HG02642 (cell line): ENCODE measurements at regions not wholly inside any gene's neighbourhood (a gene's known extent, or its start where the extent isn't known, plus 50 kb on each side); places are given as distances from the start of the nearest gene placed in this dataset.
"Not testable (repeated sequence)": the region's sequence is repeated elsewhere in the genome, so short reads cannot be mapped to it uniquely, and the experiment has no call there.

Experiments used
- ATAC-seq: cut with Tn5 transposase; IDR thresholded peaks from one replicate; pipeline ENCODE4 v1.9.1; 2021; ENCODE audit warnings: mild to moderate bottlenecking; ENCODE audit not compliant: unreplicated experiment, poor library complexity

DNA sequence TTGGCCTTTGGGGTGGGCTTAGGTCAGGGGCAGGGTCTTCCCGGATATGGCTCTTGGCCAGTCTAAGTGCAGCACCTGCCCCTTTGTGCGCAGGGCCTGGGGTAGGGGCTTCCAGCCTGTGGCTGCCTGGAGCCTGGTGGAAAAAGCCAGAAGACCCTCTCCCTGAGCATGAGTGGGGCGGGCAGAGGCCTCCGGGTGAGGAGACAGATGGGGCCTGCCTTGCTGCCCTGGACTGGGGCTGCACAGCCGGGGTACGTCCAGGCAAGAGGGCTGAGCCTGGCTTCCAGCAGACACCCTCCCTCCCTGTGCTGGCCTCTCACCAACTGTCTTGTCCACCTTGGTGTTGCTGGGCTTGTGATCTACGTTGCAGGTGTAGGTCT lies 142.8 kb downstream of the TMEM121 start:
- not testable (repeated sequence) for ATAC-seq

DNA sequence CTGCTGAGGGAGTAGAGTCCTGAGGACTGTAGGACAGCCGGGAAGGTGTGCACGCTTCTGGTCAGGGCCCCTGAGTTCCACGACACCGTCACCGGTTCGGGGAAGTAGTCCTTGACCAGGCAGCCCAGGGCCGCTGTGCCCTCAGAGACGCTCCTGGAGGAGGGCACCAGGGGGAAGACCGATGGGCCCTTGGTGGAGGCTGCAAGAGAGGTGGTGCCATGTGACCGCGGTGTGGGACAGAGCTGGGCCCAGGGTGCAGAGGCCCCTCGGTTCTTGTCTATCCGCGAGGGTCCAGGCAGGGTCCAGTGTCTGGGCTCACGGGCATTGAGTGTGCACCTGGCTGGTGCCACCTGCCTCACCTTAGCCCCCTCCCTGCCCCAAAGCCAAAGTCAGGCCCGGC lies 143.3 kb downstream of the TMEM121 start:
- not testable (repeated sequence) for ATAC-seq

DNA sequence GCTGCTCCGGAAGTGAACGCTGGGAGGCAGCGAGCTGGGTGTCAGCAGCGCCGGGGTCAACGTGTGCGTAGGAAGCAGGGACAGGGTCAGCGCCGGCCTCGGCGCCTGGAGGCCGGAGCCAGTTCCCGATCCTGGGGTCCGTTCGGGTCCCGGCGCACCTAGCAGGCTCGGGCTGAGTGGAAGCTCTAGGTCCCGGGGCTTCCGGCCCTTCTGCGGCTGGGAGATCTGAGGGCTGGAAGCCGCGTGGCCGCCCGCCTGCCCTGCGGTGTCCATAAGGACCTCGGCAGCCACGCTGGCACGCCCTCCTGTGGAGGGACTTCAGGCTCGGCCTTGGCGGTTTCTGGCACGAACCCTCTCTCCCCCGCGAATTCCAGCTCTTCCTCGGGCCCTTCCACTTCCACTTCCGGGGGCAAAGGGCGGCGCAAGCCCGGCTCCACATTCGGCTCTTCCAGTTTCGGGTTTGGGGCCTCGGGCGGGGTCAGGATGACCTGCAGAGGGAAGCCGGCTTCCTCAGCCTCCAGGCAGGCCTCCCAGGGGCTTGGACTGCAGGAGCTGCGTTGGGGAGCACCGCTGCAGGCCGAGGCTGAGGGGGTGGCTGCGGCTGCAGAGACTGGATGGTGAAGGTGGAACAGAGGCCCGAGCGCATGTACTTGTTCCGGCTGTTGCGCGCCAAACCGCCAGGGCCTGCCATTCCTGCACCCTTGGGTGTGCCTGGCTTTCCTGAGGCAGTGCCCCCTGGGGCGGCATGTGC lies 146.2 kb downstream of the TMEM121 start:
- ATAC-seq, result not testable (repeated sequence)

DNA sequence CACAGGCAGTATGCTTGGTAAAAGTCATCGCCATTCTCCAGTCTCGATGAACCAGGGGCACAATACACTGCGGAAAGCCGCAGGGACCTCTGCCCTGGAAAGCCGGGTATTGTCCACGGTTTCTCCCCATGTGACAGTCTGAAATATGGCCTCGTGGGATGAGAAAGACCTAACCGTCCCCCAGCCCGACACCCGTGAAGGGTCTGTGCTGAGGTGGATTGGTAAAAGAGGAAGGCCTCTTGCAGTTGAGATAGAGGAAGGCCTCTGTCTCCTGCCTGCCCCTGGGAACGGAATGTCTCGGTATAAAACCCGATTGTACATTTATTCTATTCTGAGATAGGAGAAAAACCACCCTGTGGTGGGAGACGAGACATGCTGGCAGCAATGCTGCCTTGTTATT lies 149.1 kb downstream of the TMEM121 start:
- ATAC-seq, result not testable (repeated sequence)

DNA sequence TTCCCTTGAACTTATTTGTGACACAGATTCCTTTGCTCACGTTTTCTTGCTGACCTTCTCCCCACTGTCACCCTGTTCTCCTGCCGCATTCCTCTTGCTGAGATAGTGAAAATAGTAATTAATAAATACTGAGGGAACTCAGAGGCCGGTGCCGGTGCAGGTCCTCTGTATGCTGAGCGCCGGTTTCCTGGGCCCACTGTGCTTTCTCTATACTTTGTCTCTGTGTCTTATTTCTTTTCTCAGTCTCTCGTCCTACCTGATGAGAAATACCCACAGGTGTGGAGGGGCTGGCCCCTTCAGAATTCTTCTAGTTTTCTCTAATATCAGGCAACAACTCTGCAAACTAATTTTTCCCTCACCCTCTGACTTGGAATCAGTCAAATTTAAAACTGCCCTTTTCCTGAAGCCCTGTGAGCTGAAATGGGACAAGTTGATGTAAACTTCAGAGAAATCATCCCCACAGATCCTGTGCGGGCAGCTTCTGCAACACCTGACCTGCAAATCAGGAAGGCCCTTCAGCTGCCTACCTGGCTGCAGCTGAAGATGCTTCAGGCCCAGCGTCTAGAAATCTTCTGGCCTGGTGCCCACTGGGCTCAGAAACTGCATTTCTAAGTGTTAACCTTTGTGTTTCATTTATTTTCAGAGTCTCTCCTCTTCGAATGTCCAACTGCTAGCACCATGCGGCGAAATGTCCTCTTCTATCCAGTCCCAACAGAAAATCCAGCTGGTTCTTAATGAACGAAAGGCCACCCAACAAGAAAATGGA lies 149.7 kb downstream of the TMEM121 start:
- not testable (repeated sequence) for ATAC-seq

DNA sequence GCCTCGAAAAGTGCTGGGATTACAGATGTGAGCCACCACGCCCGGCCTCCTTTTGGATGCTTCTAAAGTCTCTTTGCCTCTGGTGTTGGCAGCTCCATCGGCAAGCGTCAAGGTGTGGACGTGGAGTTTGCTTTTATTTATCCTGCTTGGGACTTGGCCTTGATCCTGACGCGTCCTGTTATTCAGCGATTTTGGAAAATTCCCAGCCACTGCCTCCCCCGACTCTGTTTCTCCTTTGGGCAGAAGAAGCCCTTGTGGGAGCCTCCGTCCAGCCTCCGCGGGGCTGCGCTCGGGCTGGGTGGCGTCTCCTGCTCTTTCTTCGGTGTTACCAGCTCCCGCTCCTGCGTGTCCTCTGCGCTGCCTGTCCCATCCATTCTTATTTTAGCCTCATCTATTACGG lies 151.7 kb downstream of the TMEM121 start:
- not testable (repeated sequence) for ATAC-seq

DNA sequence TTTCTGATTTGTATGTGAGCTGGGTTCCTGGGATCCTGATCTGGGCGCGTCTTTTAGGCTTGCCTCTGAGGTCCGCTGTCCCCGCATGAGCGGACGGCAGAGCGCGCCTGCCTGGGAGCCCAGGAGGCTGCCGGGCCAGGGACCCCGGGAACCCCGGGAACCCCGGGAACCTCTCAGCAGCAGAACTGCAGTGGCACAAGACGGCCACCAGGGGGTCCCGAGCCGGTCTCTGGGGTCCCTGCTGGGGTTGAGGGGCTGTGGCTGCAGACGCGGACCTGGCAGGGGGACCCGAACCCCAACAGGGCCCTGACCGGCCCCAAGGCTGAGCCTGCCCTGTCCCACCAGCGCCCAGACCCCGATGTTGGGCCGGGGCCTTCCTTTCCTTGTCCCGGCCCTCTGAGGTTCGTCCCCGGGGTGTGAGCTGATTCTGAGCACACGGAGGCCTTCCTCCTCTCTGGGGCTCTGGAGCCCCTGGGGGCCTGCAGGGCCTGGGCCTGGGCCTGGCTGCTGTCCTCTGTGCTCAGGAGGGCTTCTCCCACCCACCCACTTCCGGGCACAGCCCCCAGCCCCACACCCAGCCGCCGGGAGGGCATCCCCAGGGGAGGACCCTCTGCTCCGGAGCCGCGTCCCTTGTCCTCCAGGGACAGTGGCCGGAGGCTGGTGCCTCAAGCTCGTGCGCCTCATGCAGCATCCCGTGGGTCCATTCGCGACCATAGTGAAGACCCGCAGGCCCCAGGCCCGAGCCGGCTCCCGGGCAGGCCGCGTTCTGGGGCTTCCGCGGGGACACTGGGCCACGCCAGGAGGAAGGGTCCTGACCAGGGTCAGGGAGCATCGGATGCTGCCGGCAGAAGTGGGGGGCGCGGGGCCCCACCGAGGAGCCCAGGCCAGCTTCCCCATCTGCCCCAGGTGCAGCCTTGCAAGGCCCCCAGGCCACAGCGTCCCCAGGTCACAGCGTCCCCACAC lies 152.9 kb downstream of the TMEM121 start:
- peak; percentile 0 for ATAC-seq

DNA sequence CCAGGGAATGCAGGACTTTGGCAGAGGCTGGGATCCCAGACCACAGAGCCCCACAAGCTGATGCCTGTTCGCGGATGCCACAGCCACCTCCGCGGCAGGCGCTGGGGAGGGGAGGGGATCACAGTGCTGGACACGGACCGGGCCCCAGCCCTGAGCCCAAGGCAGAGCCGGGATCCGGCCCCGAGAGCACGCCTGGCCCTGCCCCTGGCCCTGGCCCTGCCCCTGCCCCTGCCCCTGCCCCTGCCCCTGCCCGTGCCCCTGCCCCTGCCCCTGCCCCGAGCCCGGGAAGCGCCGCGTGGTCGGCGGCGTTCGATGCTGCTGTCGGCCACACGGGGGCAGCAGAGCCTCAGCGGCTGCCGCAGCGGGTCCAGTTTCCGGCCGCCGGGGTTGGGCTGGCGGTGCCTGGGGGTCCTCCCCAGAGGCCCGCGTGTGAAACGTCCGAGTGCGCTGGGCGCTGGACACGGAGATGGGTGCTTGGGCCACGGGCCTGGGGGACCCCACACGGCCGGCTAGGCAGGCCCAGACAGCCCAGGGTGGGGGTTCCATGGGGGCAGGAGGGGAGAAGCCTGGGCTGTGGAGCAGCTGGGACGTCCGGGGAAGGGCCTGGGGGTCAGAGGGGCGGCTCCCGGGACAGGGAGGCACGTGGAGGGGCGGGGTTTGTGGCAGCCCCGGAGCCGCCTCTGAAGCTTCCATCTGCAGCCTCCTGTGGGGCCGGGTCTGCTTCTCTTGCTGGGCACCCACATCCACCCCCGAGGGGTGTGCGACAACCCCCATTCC lies 153.8 kb downstream of the TMEM121 start:
- peak; percentile 49 for ATAC-seq

DNA sequence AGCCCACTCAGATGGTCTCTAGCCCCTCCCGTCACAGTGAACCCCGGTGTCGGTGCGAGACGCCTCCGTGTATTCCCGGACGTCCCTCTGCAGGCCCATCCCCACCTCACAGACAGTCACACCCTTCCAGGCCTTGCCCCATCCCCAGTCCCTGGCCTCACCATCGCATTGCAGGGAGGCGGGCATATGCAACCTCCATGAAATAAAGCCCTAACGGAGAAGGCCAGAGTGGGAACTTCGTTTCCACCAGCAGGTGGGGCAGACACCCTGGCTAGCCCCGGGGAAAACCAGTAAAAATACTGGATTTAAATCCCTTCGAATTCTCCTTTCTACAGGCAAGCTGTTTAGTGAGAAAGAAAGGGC lies 154.3 kb downstream of the TMEM121 start:
- ATAC-seq, result peak; percentile 44

DNA sequence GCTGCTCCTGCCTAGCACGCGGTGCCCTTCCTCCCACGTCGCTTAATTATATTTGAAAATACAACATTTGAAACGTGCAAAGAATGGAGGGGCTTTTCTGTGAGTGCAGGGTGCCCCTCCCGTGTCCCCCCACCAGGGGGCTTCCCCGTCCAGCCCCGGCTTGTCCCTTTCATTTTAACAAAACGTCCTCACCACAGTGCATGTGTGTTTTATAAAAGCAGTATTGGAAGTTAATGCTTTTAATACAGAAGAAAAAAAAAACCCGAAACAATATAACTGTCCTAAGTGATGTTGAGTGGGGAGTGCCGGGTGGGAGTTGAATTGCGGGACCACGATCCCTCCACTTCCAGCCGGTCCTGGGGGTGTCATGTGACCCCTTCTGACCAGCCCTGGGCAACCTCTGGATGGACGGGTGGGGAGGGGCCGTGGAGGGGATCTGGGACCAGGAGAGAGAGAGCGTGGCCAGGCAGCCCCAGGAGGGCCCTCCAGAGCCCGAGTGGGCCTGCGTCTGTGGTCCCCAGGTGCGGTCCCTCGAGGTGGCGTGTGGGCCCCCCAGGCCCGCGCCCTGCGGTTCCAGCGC lies 155.3 kb downstream of the TMEM121 start:
- ATAC-seq, result not testable (repeated sequence)

DNA sequence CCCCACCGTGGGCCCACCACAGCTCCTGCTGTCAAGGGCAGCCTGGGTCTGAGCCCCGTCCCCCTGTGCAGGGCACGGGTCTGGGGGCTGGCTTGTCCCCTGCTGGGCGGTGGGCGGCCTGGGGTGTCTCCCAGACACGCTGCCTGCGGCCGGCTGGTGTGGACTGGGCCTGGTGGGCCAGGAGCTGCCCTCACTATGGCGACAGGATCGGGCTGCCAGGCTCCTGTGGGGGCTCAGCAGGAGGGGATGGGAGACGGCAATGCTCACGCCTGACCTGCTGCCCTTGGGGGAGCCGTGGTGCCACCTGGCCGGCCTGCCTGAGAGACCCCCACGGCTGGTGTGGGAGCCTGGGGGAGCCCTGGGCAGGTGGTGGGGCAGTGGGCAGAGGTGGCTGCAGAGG lies 156.1 kb downstream of the TMEM121 start:
- not testable (repeated sequence) for ATAC-seq

DNA sequence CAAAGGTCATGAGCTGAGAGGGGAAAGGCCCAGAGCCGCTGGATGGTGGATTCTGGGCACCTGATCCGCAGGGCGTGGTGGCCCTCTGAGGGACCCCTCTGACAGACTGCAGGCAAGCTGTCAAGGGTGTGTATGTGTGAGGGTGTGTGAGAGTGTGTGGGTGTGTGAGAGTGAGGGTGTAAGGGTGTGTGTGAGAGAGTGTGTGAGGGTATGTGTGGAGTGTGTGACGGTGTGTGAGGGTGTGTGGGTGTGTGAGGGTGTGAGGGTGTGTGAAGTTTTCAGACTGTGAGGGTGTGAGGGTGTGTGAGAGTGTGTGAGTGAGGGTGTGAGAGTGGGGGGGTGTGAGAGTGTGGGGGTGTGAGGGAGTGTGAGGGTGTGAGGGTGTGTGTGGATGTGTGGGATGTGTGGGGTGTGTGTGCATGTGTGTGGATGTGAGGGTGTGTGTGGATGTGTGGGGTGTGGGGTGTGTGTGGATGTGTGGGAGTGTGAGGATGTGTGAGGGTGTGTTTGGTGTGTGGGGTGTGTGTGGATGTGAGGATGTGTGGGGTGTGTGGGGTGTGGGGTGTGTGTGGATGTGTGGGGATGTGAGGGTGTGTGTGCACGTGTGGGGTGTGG lies 156.7 kb downstream of the TMEM121 start:
- no peak for ATAC-seq

DNA sequence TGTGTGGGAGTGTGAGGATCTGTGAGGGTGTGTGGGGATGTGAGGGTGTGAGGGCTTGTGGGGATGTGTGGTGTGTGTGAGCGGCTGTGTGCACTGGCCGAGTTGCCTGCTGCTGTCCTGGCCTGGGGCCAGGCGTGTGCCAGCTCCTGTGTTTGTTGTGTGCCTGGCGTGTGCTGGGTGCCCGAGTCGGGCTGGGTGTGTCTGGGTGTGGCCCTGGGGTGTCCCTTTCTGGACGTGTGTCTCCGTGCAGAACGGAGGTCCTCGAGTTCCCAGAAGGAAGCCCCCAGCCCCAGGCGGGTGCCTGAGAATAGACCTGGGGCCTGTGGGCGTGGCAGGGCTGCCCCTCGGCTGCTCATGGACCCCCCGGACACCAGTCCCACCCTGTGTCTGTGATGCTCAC lies 157.7 kb downstream of the TMEM121 start:
- not testable (repeated sequence) for ATAC-seq

DNA sequence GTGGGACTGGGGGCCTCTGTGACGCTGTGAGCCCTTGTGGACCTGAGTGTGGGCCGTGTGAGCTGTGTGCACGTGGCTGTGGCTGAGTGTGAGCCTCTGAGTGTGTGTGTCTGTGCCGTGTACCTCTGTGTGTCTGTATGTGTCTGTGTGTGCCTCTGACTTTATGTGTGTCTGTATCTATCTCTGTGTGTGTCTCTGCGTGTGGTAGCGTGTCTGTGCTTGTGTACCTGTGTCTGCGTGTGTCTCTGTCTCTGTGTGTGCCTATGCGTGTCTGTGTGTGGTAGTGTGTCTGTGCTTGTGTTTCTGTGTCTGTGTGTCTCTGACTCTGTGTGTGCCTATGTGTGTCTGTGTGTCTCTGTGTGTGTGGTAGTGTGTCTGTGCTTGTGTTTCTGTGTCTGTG lies 158.2 kb downstream of the TMEM121 start:
- not testable (repeated sequence) for ATAC-seq

DNA sequence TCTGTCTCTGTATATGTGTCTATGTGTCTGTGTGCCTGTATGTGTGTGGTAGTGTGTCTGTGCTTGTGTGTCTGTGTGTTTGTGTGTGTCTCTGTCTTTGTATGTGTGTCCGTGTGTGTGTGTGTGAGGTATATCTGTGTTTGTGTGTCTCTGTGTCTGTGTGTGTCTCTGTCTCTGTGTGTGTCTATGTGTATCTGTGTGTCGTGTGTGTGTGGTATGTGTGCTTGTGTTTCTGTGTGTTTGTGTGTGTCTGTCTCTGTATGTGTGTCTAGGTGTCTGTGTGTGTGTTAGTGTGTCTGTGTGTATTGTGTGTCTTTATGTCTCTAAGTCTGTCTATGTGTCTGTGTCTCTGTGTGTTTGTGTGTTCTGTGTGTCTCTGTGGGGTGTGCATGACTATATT lies 158.6 kb downstream of the TMEM121 start:
- no peak for ATAC-seq

DNA sequence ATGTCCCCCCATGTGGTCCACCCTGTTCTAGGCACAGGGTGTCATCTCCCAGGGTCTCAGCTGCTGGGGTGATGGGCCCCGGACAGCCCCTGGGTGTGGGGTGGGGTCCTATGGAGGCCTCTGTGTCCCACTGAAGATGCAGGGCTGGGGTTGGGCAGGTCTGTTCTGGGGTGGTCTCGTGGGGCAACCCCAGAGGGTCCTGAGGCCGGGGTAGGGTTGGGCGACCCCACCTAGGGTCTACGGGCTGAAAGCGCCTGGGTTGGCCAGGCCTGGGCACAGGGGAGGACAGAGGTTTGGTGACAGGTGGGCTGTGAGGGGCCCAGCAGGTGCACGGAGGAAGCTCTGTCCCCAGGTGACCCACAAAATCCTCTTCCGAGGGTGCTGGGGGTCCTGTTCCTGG lies 159.2 kb downstream of the TMEM121 start:
- ATAC-seq, result peak; percentile 3

DNA sequence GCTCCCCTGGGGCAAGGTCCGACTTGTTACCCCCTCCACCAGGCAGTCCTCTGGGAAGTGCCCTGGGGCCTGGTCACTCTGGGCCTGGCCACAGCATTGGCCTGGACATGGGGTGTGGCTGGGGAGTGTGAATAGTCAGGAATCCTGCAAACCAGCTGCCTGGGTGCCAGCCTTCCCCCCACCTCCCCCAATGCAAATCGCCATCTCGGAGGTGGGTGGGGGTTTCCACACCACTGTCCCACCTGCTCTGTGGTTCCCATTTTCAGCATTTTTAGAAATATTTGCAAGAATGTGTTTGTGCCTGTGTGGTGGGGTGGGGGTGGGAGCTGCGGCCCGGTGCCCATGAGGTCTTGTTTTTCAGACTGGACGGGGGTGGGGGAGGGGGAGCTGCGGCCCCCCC lies 159.7 kb downstream of the TMEM121 start:
- ATAC-seq, result peak; percentile 43

DNA sequence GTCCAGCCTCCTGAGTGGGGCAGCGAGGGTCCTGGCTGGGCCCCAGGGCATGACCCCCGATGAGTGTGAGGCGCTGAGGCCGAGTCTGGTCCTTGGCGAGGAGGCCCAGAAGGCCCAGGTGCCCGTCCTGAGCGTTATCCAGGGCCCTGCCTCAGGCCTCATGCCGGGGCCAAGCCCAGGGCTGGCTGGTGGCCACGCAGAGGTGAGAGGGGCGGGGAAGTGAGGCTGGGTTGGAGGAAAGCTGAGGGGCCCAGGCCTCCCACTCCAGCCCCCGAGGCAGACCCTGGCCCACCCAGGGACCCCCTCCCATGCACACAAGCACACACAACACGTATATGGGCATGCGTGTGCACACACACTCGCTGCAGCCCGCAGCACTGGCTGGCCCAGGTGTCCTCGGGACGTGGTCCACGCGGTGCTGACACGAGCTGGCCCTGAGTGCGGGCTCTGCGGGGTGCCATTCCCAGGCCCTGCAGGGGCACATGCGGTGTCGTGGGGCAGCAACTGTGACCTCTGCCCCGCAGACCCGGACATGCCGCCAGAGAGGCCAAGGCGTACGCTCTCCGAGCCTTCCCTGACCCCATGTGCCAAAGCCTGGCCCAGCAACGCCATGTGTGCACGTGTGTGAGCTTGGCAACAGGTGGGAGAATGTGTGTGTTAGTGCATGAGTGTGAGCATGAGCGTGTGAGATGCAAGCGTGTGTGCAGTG lies 160.2 kb downstream of the TMEM121 start:
- ATAC-seq, result peak; percentile 22
